Progenitor cell of endocrine pancreas (in vitro differentiated cells): ENCODE measurements at regions not wholly inside any gene's neighbourhood (a gene's known extent, or its start where the extent isn't known, plus 50 kb on each side); places are given as distances from the start of the nearest gene placed in this dataset.

ENCODE experiments used
- DNase-seq: peaks from one replicate; pipeline ENCODE4 v3.0.0; 2021; ENCODE audit warnings: low spot score; ENCODE audit not compliant: unreplicated experiment
- H3K27ac Mint-ChIP-seq: 2 replicates; pipeline ENCODE4 v1.8.0; 2021; ENCODE audit warnings: mild to moderate bottlenecking, moderate library complexity, mixed read lengths
- H3K27me3 Mint-ChIP-seq: 2 replicates; pipeline ENCODE4 v1.8.0; 2021; ENCODE audit warnings: mixed read lengths
- H3K36me3 Mint-ChIP-seq: 2 replicates; pipeline ENCODE4 v1.8.0; 2022; ENCODE audit warnings: mixed read lengths; ENCODE audit not compliant: insufficient read depth
- H3K4me1 Mint-ChIP-seq: 2 replicates; pipeline ENCODE4 v1.8.0; 2021; ENCODE audit warnings: low read depth, mixed read lengths
- H3K4me3 Mint-ChIP-seq: 2 replicates; pipeline ENCODE4 v1.8.0; 2021; ENCODE audit warnings: low read depth, mild to moderate bottlenecking, moderate library complexity, mixed read lengths
- H3K9me3 Mint-ChIP-seq: 2 replicates; pipeline ENCODE4 v1.8.0; 2021; ENCODE audit warnings: low read depth, mixed read lengths
- TF ChIP-seq, protein P1 (sequence below): fragments of 200-600 bp; sonication (generic); IDR thresholded peaks from one replicate; pipeline ENCODE4 v1.5.0; 2021; ENCODE audit warnings: antibody characterized with exemption, mild to moderate bottlenecking; ENCODE audit not compliant: unreplicated experiment

DNA sequence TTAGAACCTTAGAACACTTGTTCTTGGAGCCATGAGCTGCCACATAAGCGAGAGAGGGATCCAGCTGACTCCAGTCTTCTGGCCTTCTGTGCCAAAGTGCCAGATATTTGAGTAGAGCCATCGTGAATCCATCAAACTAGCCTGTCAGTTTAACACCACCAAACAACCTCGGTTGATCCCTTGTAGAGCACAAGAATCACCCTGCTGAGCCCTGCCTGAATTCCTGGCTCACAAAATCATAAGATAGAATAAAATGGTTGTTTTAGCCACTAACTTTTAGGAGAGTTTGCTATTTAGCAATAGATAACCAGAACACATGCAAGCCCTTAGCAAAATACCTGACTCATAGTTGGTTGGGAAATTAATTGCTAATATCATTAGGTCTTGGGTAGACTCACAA, 407.6 kb upstream of the PROK2 start:
- Mint-ChIP-seq H3K27me3 (peaks cover 4% of the 10 kb centered on the region), H3K36me3 (no peaks in the 10 kb centered on the region), H3K4me3 (no peak overlapping the region), H3K27ac (no peak overlapping the region), H3K9me3 (no peaks in the 10 kb centered on the region), H3K4me1 (no peaks in the 10 kb centered on the region)
- no peak for DNase-seq
- TF ChIP-seq, protein P1, sequence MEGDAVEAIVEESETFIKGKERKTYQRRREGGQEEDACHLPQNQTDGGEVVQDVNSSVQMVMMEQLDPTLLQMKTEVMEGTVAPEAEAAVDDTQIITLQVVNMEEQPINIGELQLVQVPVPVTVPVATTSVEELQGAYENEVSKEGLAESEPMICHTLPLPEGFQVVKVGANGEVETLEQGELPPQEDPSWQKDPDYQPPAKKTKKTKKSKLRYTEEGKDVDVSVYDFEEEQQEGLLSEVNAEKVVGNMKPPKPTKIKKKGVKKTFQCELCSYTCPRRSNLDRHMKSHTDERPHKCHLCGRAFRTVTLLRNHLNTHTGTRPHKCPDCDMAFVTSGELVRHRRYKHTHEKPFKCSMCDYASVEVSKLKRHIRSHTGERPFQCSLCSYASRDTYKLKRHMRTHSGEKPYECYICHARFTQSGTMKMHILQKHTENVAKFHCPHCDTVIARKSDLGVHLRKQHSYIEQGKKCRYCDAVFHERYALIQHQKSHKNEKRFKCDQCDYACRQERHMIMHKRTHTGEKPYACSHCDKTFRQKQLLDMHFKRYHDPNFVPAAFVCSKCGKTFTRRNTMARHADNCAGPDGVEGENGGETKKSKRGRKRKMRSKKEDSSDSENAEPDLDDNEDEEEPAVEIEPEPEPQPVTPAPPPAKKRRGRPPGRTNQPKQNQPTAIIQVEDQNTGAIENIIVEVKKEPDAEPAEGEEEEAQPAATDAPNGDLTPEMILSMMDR, result no peak

DNA sequence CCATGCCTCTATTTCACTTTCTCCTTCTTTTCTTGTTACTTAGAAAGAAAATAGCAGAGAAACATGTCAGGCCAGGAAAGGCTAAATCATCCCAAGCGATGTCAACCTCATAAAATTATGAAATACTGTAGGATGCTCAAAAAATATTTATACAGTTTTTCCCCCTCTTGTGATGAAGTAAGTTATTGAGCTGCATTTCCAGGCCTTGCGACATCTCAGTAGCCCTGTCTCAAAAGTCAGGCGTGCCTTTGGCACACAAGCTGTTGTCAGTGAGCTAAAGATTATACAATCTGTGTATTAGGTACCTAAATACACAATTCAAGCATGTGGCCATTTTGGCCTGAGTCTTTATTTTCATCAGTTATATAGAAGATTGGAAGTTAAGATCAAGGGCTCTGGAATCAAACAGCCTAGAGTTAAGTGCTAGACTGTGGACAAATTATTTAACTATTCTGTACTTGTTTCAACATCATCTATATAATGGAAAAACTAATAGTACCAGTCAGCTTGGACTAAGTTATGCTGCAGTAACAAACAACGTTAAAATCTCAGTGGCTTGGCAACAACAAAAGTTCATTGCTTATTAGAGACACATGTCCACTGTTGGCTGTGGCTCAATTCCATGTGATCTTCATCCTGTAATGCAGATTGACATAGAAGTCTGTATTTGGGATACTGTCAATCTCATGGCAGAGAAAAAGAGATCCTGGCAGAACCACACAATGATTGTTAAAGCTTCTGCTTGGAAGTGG, 406.4 kb upstream of the PROK2 start:
- TF ChIP-seq, protein P1, result no peak
- H3K4me1 Mint-ChIP-seq, result no peaks in the 10 kb centered on the region
- H3K27ac Mint-ChIP-seq, result no peak overlapping the region
- no peaks in the 10 kb centered on the region for H3K9me3 Mint-ChIP-seq
- no peak for DNase-seq
- no peak overlapping the region for H3K4me3 Mint-ChIP-seq
- peaks cover 4% of the 10 kb centered on the region for H3K27me3 Mint-ChIP-seq
- no peaks in the 10 kb centered on the region for H3K36me3 Mint-ChIP-seq

DNA sequence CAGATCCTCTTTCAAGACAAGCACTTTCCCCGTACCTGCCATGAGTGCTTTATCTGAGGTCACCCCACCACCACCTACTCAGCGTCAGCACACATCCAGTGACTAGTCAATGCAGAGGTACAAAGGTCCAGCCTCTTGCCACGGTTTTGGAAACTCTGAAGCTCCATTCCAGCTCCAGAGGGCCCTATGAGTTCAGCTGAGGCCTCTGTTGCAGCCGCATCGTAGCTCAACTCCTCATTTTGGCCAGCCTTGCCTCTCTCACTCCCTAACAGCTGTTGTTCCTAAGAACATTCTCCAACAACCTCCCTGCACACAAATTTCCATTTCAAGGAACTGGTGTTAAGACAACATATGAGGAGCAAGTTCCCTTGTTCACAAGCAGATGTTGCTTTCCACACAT, 405.1 kb upstream of the PROK2 start:
- Mint-ChIP-seq H3K4me3 (no peak overlapping the region), H3K27ac (no peak overlapping the region), H3K9me3 (no peaks in the 10 kb centered on the region), H3K36me3 (no peaks in the 10 kb centered on the region), H3K27me3 (no peaks in the 10 kb centered on the region), H3K4me1 (no peaks in the 10 kb centered on the region)
- DNase-seq, result no peak
- TF ChIP-seq, protein P1, result no peak

DNA sequence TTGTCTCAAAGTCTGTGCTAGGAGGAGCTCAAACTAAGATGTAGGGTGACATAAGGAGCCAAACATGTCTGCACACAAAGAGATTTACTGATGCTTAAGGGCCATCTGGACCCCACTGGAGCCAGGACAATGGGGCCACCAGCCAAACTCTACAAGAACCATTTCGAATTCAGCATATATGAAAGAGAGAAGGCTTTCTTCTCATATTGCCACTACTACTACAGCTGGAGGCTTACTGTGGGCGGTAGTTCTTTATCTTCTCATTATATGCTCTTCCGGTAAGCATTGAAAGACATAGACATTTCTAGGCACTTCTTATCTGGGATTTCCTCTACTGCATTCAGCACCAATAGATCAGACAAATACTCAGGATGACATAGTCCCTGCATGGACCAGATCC, 404.4 kb upstream of the PROK2 start:
- Mint-ChIP-seq H3K36me3 (no peaks in the 10 kb centered on the region), H3K4me1 (no peaks in the 10 kb centered on the region), H3K4me3 (no peak overlapping the region), H3K27ac (no peak overlapping the region), H3K27me3 (no peaks in the 10 kb centered on the region), H3K9me3 (no peaks in the 10 kb centered on the region)
- no peak for DNase-seq
- TF ChIP-seq, protein P1, result no peak

DNA sequence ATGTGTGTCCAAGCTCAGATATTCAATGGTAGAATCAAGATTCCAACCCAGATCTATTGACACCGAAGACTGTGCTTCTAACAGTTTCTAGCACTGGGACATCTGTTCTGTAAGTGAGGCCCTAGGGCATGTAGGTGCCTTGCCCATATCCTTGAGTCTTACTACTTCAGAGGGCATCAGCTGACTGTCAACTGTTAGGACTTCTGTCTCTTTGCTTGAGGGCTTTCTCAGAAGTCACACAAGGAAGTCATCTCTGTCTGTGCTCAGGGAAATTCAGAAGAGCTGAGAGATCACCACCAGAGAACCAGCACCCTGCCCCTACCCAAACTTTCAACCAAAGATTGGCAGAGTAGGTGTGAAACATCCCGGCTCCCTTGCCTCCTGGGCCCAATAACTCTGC, 403.6 kb upstream of the PROK2 start:
- no peak for DNase-seq
- Mint-ChIP-seq H3K36me3 (no peaks in the 10 kb centered on the region), H3K27me3 (no peaks in the 10 kb centered on the region), H3K27ac (no peak overlapping the region), H3K4me1 (no peaks in the 10 kb centered on the region), H3K4me3 (no peak overlapping the region), H3K9me3 (no peaks in the 10 kb centered on the region)
- TF ChIP-seq, protein P1, result no peak
